GM21390 (cell line): ENCODE measurements at regions not wholly inside any gene's neighbourhood (a gene's known extent, or its start where the extent isn't known, plus 50 kb on each side); places are given as distances from the start of the nearest gene placed in this dataset.

ENCODE experiments used
- ATAC-seq: cut with Tn5 transposase; IDR thresholded peaks from one replicate; pipeline ENCODE4 v1.9.1; 2021; ENCODE audit not compliant: unreplicated experiment

- ATAC-seq, result no peak
These were observed 154.3 kb upstream of the VSTM2B start for GRCh38 chr19:29371251-29372090.

- ATAC-seq, result no peak
These were observed 153.7 kb upstream of the VSTM2B start for GRCh38 chr19:29372091-29372415.

- no peak for ATAC-seq
These were observed 153.3 kb upstream of the VSTM2B start for GRCh38 chr19:29372461-29372860.

- no peak for ATAC-seq
These were observed 152.6 kb upstream of the VSTM2B start for GRCh38 chr19:29372921-29373797.

GRCh38 chr19:29375429-29376119, 150.2 kb upstream of the VSTM2B start:
- ATAC-seq, result no peak

- no peak for ATAC-seq
These were observed 148.9 kb upstream of the VSTM2B start for GRCh38 chr19:29376855-29377354.

GRCh38 chr19:29378126-29378525, 147.7 kb upstream of the VSTM2B start:
- no peak for ATAC-seq

- ATAC-seq, result no peak
These were observed 147.2 kb upstream of the VSTM2B start for GRCh38 chr19:29378543-29379080.

GRCh38 chr19:29379257-29380021, 146.4 kb upstream of the VSTM2B start:
- no peak for ATAC-seq

- no peak for ATAC-seq
These were observed 145.2 kb upstream of the VSTM2B start for GRCh38 chr19:29380581-29380980.

GRCh38 chr19:29381353-29382203, 144.2 kb upstream of the VSTM2B start:
- no peak for ATAC-seq

- ATAC-seq, result no peak
These were observed 142.1 kb upstream of the VSTM2B start for GRCh38 chr19:29383696-29384095.

- no peak for ATAC-seq
These were observed 141.1 kb upstream of the VSTM2B start for GRCh38 chr19:29384656-29385055.

GRCh38 chr19:29385191-29385795, 140.5 kb upstream of the VSTM2B start:
- ATAC-seq, result no peak

GRCh38 chr19:29386970-29387369, 138.8 kb upstream of the VSTM2B start:
- no peak for ATAC-seq

- ATAC-seq, result no peak
These were observed 138.2 kb upstream of the VSTM2B start for GRCh38 chr19:29387586-29387985.

GRCh38 chr19:29389495-29389894, 136.3 kb upstream of the VSTM2B start:
- no peak for ATAC-seq

- ATAC-seq, result no peak
These were observed 135.1 kb upstream of the VSTM2B start for GRCh38 chr19:29390742-29391141.

GRCh38 chr19:29393915-29394460, 131.8 kb upstream of the VSTM2B start:
- ATAC-seq, result no peak
